GM18873 (cell line): ENCODE measurements at regions not wholly inside any gene's neighbourhood (a gene's known extent, or its start where the extent isn't known, plus 50 kb on each side); places are given as distances from the start of the nearest gene placed in this dataset.

ENCODE experiments used
- ATAC-seq: cut with Tn5 transposase; IDR thresholded peaks from one replicate; pipeline ENCODE4 v1.9.1; 2021; ENCODE audit warnings: mild to moderate bottlenecking, moderate library complexity, moderate number of reproducible peaks; ENCODE audit not compliant: unreplicated experiment, low FRiP score

DNA sequence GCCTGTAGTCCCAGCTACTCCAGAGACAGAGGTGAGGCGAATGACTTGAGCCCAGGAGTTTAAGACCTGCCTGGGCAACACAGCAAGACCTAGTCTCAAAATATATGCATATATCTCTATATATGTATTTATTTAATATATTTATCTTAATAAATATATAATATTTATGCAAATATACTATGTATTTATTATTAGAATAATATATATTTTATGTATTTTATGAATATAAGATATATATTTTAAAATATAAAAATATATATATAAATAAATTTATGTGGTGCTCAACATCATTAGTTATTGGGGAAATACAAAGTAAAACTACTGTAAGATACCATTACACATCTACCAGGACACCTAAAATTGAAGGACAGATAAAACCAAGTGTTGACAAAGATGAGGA lies 58.1 kb upstream of the IPO5 start:
- no peak for ATAC-seq

DNA sequence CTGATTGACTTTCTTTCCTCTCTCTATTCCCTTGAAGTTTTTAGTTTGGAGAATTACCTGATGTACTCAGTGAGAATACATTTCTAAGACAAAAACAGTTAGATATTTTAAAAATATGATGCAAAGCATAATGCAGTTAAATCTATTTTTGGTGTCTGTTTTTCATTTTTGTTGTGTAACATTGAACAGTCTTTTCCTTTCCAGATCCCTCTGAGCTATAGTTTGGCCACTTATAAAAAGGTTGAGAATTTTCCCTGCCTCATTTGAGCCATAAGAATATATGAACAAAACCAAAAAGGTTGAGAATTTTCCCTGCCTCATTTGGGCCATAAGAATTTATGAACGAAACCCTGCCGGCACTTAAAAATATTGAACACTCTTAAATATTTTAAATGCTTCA lies 57.0 kb upstream of the IPO5 start:
- no peak for ATAC-seq

DNA sequence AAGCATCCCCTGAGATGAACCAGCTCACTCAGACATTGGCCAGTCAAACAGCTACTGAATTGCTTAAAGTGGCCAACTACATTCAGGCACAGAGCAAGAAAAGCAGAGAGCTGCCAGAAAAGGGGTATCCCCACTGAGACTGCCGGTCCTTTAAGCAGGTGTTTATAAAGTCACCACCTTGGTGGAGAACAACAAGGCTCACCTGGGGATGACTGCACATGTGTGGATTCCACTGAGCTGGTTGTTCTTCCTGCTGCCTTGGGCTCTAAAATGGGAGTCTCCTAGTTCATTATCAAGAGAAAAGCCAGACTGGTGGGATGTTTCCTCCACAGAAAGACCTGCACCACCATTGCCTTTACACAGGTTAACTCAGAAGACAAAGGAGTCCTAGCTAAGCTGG lies 51.8 kb upstream of the IPO5 start:
- ATAC-seq, result no peak
